Stimulated activated CD8-positive, alpha-beta memory T cell treated with anti-CD3 and anti-CD28 coated beads, Interleukin-4, amount 100 ng/mL, for 48 hours (primary cell): ENCODE measurements at regions not wholly inside any gene's neighbourhood (a gene's known extent, or its start where the extent isn't known, plus 50 kb on each side); places are given as distances from the start of the nearest gene placed in this dataset.
A peak's percentile ranks its signal among the peaks of the same experiment; 100 is the strongest.
"Not testable (repeated sequence)": the region's sequence is repeated elsewhere in the genome, so short reads cannot be mapped to it uniquely, and the experiment has no call there.

Experiments
- DNase-seq: peaks from one replicate; pipeline ENCODE4 v3.0.0-alpha.2; 2020

DNA sequence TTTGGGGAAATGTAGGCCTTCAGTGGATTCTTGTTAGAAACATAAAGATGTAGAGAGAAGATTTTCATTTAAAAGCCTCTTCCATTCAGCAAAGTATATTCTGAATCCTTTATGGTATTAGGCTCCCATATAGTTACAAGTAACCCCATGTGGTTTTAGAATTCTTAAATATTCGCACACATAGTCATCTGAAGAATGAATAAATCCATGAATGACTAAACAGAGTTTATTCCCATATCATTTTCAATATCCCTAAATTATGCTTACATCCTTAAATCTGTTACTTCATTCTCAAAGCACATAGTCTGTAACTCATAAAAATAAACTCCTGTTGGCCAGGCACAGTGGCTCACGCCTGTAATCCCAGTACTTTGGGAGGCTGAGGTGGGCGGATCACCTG is 962.1 kb downstream of the KCNJ18 start:
- no peak for DNase-seq

DNA sequence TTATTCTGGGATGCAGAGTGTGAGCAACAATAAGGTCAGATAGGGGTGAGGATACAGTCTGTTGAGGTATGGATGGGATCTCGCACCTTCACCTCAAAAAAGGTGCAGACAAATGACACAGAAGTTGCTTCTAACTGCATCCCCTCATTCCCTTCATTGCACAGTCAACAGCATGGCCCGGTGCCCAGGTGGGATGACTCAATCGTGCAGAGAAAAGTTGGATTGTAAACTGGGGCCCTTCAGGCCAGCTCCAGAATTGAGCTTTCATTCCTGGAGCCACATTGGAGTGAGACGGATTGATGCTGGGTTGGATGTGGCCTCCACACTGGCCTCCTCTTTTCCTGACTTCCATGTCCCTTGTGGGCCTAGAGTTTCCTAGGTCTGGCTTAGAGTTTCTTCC is 977.4 kb downstream of the KCNJ18 start:
- no peak for DNase-seq

GRCh38 chr17:22671110-22671509 is 978.8 kb downstream of the KCNJ18 start:
- no peak for DNase-seq

DNA sequence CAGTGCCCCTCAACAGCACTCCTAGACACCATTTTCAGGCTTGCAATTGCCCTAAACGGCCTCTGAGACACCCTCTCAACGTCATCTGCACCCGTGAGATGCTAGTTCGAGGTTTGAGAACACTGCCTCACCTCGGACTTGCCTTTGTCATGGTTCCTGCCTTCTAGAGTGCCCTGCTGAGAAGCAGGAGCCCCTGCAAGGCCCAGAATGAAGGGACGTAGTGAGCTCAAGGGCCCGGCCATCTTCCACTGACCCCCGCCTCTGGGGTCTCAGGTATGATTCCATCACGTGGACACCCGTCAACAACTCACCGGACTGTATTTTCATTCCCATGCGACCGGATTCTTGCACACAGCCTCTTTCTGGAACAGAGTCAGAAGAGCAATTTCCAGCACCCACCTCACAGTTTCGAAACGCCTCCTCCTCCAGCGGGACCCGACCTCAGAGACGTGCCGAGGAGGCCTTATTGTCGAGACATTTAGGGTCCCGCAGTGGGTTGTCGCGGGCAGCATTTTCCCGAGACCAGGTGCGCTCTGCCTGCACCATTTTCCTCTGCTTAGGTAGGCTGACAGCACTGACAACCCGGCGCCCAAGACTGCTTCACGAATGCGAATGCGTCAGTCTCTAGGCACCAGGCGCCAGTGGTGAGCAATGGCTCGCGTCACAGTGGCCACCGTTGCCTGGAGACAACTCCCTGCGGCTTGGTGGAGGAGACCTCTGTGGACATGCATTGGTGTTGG is 999.9 kb downstream of the KCNJ18 start:
- no peak for DNase-seq

- no peak for DNase-seq
Measured at GRCh38 chr17:22692806-22693171, 1000.5 kb downstream of the KCNJ18 start.

DNA sequence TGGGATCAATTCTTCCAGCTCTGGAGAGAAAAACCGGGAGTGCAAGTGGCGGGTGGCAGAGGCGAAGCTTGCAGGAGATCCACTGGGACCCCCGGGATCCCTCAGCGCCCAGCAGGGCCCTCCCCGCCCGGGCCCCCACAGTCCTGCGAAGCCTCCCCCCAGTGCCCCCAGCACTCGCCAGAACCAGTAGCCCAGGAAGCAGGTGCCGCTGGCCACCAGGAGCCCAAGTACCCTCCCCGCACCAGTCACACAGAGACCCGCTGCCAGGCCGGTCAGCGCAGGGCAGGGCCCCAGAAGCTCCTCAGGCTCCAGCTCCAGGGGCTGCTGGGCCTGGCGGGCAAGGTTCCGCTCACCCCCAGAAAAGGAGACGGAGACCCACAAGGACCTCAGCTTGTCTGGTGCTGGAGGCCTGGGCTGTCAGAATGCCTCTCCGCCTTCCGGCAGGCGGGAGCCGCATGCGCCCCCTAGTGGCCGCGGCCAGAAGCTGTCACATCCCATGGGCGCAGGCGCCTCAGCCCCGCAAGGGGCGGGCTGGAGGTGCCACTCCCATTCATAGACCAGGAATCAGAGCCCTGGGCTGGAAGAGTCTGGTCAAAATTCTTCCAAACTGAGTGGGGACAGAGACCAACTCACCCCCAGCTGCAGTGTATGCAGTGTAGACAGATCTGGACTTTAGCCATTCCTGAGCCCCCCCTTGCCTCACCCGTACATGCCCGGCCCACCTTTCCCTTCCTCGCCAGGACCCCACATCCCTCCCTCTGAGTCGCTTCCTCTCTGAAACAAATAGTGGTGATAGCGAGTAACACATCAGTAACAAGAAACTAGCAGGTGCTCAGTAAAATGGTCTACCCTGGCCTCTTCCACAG is 1002.3 kb downstream of the KCNJ18 start:
- DNase-seq: no peak

- DNase-seq: no peak
Measured at GRCh38 chr17:22695228-22695619, 1002.9 kb downstream of the KCNJ18 start.

DNA sequence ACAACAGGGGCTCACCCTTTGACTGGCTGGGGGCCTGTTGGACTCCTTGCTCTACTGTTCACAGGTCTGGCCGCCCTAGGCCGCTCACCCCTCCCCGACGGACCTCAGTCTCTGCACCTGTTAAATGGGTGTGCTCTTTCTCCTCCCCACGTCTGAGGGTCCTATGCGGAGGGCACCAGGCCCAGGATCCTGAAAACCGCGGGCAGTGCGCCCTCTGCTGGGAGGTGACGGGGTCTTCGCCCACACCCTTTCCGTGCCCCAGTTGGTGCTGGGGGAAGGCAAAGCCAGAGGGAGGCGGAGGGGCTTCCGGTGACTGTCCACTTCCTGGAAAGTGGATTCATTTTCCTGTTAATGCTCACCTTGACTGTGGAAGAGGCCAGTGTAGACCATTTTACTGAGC is 1010.9 kb downstream of the KCNJ18 start:
- peak; percentile 28 for DNase-seq

DNA sequence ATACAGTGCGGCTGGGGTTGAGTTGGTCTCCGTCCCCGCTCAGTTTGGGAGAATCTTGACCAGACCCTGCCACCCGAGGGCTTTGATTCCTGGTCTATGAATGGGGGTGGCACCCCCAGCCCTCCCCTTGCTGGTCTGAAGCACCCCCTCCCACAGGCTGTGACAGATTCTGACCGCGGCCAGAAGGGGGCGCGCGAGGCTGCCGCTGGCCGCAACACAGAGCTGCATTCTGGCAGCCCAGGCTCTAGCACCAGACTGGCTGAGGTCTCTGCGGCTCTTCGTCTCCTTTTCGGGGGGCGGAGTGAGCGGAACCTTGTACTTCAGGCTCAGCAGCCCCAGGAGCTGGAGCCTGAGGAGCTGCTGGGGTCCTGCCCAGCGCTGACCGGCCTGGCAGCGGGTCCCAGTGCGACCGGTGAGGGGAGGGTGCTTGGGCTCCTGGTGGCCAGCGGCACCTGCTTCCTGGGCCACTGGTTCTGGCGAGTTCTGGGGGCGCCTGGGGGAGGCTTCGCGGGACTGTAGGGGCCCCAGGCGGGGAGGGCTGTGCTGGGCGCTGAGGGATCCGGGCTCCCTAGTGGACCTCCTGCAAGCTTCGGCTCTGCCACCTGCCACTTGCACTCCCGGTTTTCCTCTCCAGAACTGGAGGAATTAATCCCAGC is 1011.6 kb downstream of the KCNJ18 start:
- no peak for DNase-seq

GRCh38 chr17:22704674-22705073 is 1012.4 kb downstream of the KCNJ18 start:
- DNase-seq: no peak

- no peak for DNase-seq
Measured at GRCh38 chr17:22707626-22708025, 1015.3 kb downstream of the KCNJ18 start.

DNA sequence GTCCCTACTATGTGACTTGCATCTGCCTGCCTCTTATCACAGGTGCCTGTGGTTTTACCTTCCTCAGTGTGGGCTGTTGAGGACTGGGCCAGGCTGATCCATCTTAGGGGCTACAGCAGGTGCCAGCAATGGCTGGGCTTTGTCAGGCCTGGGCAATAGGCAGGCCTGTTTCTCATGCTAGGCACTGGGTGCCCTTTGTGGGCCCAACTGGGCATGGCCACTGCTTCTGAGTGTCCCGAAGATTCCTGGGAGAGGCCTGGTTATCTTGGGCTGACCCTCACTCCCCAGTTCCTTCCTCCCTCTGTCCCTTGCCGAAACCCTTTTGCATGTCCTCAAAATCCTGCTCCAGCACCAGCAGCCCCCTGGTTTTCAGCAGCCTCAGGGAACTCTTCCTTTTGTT is 1024.9 kb downstream of the KCNJ18 start:
- no peak for DNase-seq

DNA sequence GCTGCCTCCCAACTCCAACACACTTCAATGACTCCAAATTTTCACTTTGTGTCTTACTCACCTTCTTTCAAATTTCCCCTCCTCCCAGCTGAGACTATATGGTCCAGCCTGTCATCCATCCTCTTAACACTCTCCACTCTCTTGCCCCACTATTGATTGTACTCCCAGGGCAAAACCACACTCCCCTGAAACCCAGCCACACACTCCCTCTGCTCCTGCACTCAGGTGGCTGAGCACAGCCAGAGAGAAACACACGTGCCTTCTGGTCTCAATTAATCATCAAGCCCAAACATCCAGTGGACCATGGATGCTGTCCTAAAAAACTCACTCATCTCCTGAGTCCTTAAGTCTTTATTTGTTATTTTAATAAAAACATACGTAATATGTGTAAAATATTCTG is 1026.4 kb downstream of the KCNJ18 start:
- DNase-seq: no peak

DNA sequence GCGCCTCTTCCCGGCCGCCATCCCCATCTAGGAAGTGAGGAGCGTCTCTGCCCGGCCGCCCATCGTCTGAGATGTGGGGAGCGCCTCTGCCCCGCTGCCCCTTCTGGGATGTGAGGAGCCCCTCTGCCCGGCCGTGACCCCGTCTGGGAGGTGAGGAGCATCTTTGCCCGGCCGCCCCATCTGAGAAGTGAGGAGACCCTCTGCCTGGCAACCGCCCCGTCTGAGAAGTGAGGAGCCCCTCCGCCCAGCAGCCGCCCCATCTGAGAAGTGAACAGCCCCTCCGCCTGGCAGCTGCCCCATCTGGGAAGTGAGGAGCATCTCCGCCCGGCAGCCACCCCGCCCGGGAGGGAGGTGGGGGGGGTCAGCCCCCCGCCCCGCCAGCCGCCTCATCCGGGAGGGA is 1048.7 kb downstream of the KCNJ18 start:
- DNase-seq: not testable (repeated sequence)
